ENCODE measurements at regions not wholly inside any gene's neighbourhood (a gene's known extent, or its start where the extent isn't known, plus 50 kb on each side); places are given as distances from the start of the nearest gene placed in this dataset.

DNA sequence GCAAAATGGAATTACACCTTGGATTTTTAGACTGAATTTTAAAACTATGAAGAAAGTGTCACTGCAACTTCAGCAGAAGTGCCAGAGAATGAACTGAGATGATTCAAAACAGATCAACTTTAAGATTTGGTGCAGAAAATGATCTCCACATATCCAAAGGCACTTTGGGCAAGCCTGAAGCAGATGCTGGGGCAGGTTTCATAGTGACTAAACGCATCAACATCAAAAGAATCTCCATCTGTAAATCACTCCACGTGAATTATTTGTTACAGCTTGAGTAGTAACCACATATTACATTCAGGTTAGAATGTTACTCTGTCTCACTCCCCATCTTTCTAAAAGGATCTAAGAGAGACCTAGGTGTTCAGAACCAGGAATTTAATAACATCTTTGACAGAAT, 329.0 kb upstream of the ESRRG start:
- TF ChIP-seq ZNF565 (CRISPR knock-in tag; conservative IDR thresholded peaks at IDR 0.05; ENCODE audit: low read depth) (no peak), BACH2 (CRISPR knock-in tag; IDR thresholded peaks at IDR 0.05; ENCODE audit: borderline replicate concordance) (no peak), GLIS3 (CRISPR knock-in tag; IDR thresholded peaks at IDR 0.05) (no peak)

Data from SK-N-SH treated with all-trans-retinoic acid at 6 μM for 48 hours (cell line).